HepG2 (cell line): ENCODE measurements at regions not wholly inside any gene's neighbourhood (a gene's known extent, or its start where the extent isn't known, plus 50 kb on each side); places are given as distances from the start of the nearest gene placed in this dataset.

Experiments
- EP300 ChIP-seq, 3 experiments: sonication (generic) in 1 of 3; formaldehyde crosslinking in 1 of 3; IDR thresholded peaks; 2 replicates each; pipeline versions ENCODE4 v1.5.1 to v1.6.1; 2011 to 2020; ENCODE audit warnings: low read depth in 2 of 3, low read length in 2 of 3, borderline replicate concordance in 1 of 3, improper control_type of control experiment in 1 of 3, mild to moderate bottlenecking in 1 of 3, missing genetic modification reagents in 1 of 3, moderate library complexity in 1 of 3
- EZH2 ChIP-seq: conservative IDR thresholded peaks from 2 replicates; pipeline ENCODE4 v1.6.1; 2012; ENCODE audit warnings: mild to moderate bottlenecking, low read depth, low read length, moderate library complexity
- JUNB ChIP-seq: sonication (generic); formaldehyde crosslinking; IDR thresholded peaks from 2 replicates; pipeline ENCODE4 v1.8.0; 2022; ENCODE audit warnings: missing genetic modification reagents, mild to moderate bottlenecking, borderline replicate concordance
- KMT2B ChIP-seq: IDR thresholded peaks from 2 replicates; pipeline ENCODE4 v1.6.1; 2016; ENCODE audit warnings: missing genetic modification reagents, missing compliant biosample characterization
- MEF2D ChIP-seq: sonication (generic); formaldehyde crosslinking; IDR thresholded peaks from 2 replicates; pipeline ENCODE4 v1.5.1; 2020; ENCODE audit warnings: mild to moderate bottlenecking, missing genetic modification reagents
- MTF2 ChIP-seq: sonication (generic); formaldehyde crosslinking; IDR thresholded peaks from 2 replicates; pipeline ENCODE4 v1.5.0; 2020; ENCODE audit warnings: missing genetic modification reagents, borderline replicate concordance
- NR1H2 ChIP-seq: sonication (generic); formaldehyde crosslinking; IDR thresholded peaks from 2 replicates; pipeline ENCODE4 v1.8.1; 2022; ENCODE audit warnings: low read depth, missing genetic modification reagents, borderline replicate concordance
- RFX1 ChIP-seq: fragments of 450-650 bp; IDR thresholded peaks from 2 replicates; pipeline ENCODE4 v1.6.1; 2017
- SRSF9 ChIP-seq: fragments of 200-400 bp; formaldehyde crosslinking; IDR thresholded peaks from 2 replicates; pipeline ENCODE4 v1.6.1; 2018; ENCODE audit warnings: borderline replicate concordance, mild to moderate bottlenecking, low read depth, low read length; ENCODE audit not compliant: insufficient read depth, poor library complexity, severe bottlenecking
- YY1 ChIP-seq: IDR thresholded peaks from 2 replicates; pipeline ENCODE4 v1.6.1; 2011; ENCODE audit warnings: low read length, low read depth, moderate library complexity, mild to moderate bottlenecking; ENCODE audit not compliant: insufficient read depth, insufficient replicate concordance
- ZNF292 ChIP-seq: sonication (generic); formaldehyde crosslinking; IDR thresholded peaks from 2 replicates; pipeline ENCODE4 v1.8.1; 2022; ENCODE audit warnings: mild to moderate bottlenecking, low read depth, missing genetic modification reagents, borderline replicate concordance
- ZNF572 ChIP-seq: sonication (generic); formaldehyde crosslinking; IDR thresholded peaks from 2 replicates; pipeline ENCODE4 v1.5.1; 2020; ENCODE audit warnings: mild to moderate bottlenecking, missing genetic modification reagents

DNA sequence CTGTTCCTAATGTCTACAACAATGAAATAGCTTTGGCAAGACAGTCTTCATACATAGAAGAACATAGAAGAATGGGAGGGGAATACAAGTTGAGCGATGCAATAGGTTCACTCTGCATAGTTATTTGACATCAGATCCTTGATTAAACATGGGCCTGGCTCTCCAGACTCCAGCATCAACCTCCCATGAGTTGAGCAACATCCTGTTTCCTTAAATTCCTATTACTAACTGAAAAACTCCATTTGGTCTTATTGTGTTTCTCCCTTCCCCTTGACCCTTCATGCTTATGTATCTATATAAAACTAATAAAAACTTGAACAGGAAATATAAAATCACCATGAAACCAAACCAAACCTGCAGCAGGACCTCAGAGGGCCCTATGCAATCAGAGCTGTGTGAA is 304.5 kb upstream of the SATB1 start:
- no peak for TF ChIP-seq EZH2
- TF ChIP-seq MTF2 (CRISPR knock-in tag) = no peak
- TF ChIP-seq ZNF572 = no peak
- TF ChIP-seq SRSF9 = no peak
- no peak for TF ChIP-seq NR1H2
- TF ChIP-seq EP300 (IDR thresholded peaks at IDR 0.05; ENCODE audit: low read depth in 2 of 2, low read length in 2 of 2) = no peak
- no peak for TF ChIP-seq EP300 (CRISPR knock-in tag; IDR thresholded peaks at IDR 0.05; ENCODE audit: borderline replicate concordance)
- no peak for TF ChIP-seq JUNB (CRISPR knock-in tag)
- no peak for TF ChIP-seq RFX1
- no peak for TF ChIP-seq YY1
- TF ChIP-seq MEF2D (CRISPR knock-in tag) = no peak
- no peak for TF ChIP-seq ZNF292 (CRISPR knock-in tag)
- TF ChIP-seq KMT2B (CRISPR knock-in tag) = no peak
